NCI-H2107 treated with DMSO at 0.1 percent for 48 hours (cell line): ENCODE measurements at regions not wholly inside any gene's neighbourhood (a gene's known extent, or its start where the extent isn't known, plus 50 kb on each side); places are given as distances from the start of the nearest gene placed in this dataset.
"Not testable (repeated sequence)": the region's sequence is repeated elsewhere in the genome, so short reads cannot be mapped to it uniquely, and the experiment has no call there.

Experiments
- DNase-seq: peaks from one replicate; lab custom pipeline; 2025; ENCODE audit not compliant: unreplicated experiment; lab: John Stamatoyannopoulos, UW

- no peak for DNase-seq
These were observed 320.5 kb upstream of the THBS1 start for GRCh38 chr15:39260391-39260790.

GRCh38 chr15:39260791-39261190 lies 320.1 kb upstream of the THBS1 start:
- DNase-seq = no peak

GRCh38 chr15:39261397-39262183 lies 319.3 kb upstream of the THBS1 start:
- DNase-seq = not testable (repeated sequence)

GRCh38 chr15:39262995-39263772 lies 317.7 kb upstream of the THBS1 start:
- not testable (repeated sequence) for DNase-seq

- no peak for DNase-seq
These were observed 315.6 kb upstream of the THBS1 start for GRCh38 chr15:39265261-39265660.

- DNase-seq = no peak
These were observed 314.0 kb upstream of the THBS1 start for GRCh38 chr15:39266890-39267289.

GRCh38 chr15:39267685-39268084 lies 313.2 kb upstream of the THBS1 start:
- no peak for DNase-seq

GRCh38 chr15:39269352-39269751 lies 311.5 kb upstream of the THBS1 start:
- DNase-seq = no peak

GRCh38 chr15:39269821-39270220 lies 311.1 kb upstream of the THBS1 start:
- no peak for DNase-seq

- no peak for DNase-seq
These were observed 310.5 kb upstream of the THBS1 start for GRCh38 chr15:39270221-39270855.

- DNase-seq = no peak
These were observed 309.9 kb upstream of the THBS1 start for GRCh38 chr15:39270934-39271333.

- no peak for DNase-seq
These were observed 308.0 kb upstream of the THBS1 start for GRCh38 chr15:39272901-39273300.

- DNase-seq = no peak
These were observed 307.0 kb upstream of the THBS1 start for GRCh38 chr15:39273717-39274411.

GRCh38 chr15:39275066-39275465 lies 305.8 kb upstream of the THBS1 start:
- DNase-seq = no peak

- no peak for DNase-seq
These were observed 301.6 kb upstream of the THBS1 start for GRCh38 chr15:39279311-39279710.

GRCh38 chr15:39281094-39281493 lies 299.8 kb upstream of the THBS1 start:
- no peak for DNase-seq

- no peak for DNase-seq
These were observed 298.1 kb upstream of the THBS1 start for GRCh38 chr15:39282663-39283208.

GRCh38 chr15:39283531-39283930 lies 297.3 kb upstream of the THBS1 start:
- DNase-seq = no peak

GRCh38 chr15:39285071-39285470 lies 295.8 kb upstream of the THBS1 start:
- no peak for DNase-seq

- no peak for DNase-seq
These were observed 295.2 kb upstream of the THBS1 start for GRCh38 chr15:39285663-39286062.

GRCh38 chr15:39286706-39287105 lies 294.2 kb upstream of the THBS1 start:
- no peak for DNase-seq
